Smooth muscle cell (in vitro differentiated cells): ENCODE measurements at regions not wholly inside any gene's neighbourhood (a gene's known extent, or its start where the extent isn't known, plus 50 kb on each side); places are given as distances from the start of the nearest gene placed in this dataset.

Source experiments
- DNase-seq: peaks from one replicate; lab custom pipeline; 2025; ENCODE audit not compliant: unreplicated experiment; lab: John Stamatoyannopoulos, UW
- H2AFZ ChIP-seq: fragments of 200-600 bp; sonication (generic); 2 replicates; pipeline ENCODE4 v1.6.0; 2016; ENCODE audit warnings: antibody characterized with exemption, low read depth, mild to moderate bottlenecking
- H3F3A ChIP-seq: fragments of 200-600 bp; sonication (generic); 2 replicates; pipeline ENCODE4 v1.6.0; 2017; ENCODE audit warnings: antibody characterized with exemption, low read depth
- H3K27ac ChIP-seq: fragments of 200-600 bp; sonication (generic); 2 replicates; pipeline ENCODE4 v1.5.1; 2016; ENCODE audit warnings: low read depth, mild to moderate bottlenecking
- H3K27me3 ChIP-seq: fragments of 200-600 bp; sonication (generic); 2 replicates; pipeline ENCODE4 v1.6.1; 2016; ENCODE audit warnings: low read depth, mild to moderate bottlenecking
- H3K36me3 ChIP-seq: fragments of 200-600 bp; sonication (generic); 2 replicates; pipeline ENCODE4 v1.5.1; 2016; ENCODE audit warnings: low read depth
- H3K4me1 ChIP-seq: fragments of 200-600 bp; sonication (generic); 2 replicates; pipeline ENCODE4 v1.5.1; 2016; ENCODE audit warnings: low read depth
- H3K4me2 ChIP-seq: fragments of 200-600 bp; sonication (generic); 2 replicates; pipeline ENCODE4 v1.6.0; 2016; ENCODE audit warnings: mild to moderate bottlenecking
- H3K4me3 ChIP-seq: fragments of 200-600 bp; sonication (generic); 2 replicates; pipeline ENCODE4 v1.5.1; 2016; ENCODE audit warnings: mild to moderate bottlenecking
- H3K79me2 ChIP-seq: fragments of 200-600 bp; sonication (generic); 2 replicates; pipeline ENCODE4 v1.6.0; 2016; ENCODE audit warnings: low read depth, mild to moderate bottlenecking
- H3K9ac ChIP-seq: fragments of 200-600 bp; sonication (generic); 2 replicates; pipeline ENCODE4 v1.6.0; 2016; ENCODE audit warnings: low read depth
- H3K9me3 ChIP-seq: fragments of 200-600 bp; sonication (generic); replicated peaks from 2 replicates; pipeline ENCODE4 v1.5.1; 2016; ENCODE audit warnings: low read depth
- H4K20me1 ChIP-seq: fragments of 200-600 bp; sonication (generic); 2 replicates; pipeline ENCODE4 v1.6.0; 2016; ENCODE audit warnings: low read depth
- WGBS: methylation state at CpG from one replicate; pipeline ENCODE4 v1.1.7; 2016; ENCODE audit warnings: low lambda C conversion rate; 5-methylcytosine and 5-hydroxymethylcytosine counted together
- TF ChIP-seq, protein P1 (sequence below): fragments of 200-600 bp; sonication (generic); IDR thresholded peaks from 2 replicates; pipeline ENCODE4 v1.5.1; 2017; ENCODE audit warnings: borderline replicate concordance, mild to moderate bottlenecking, antibody characterized with exemption; ENCODE audit not compliant: insufficient read depth, poor library complexity, severe bottlenecking

DNA sequence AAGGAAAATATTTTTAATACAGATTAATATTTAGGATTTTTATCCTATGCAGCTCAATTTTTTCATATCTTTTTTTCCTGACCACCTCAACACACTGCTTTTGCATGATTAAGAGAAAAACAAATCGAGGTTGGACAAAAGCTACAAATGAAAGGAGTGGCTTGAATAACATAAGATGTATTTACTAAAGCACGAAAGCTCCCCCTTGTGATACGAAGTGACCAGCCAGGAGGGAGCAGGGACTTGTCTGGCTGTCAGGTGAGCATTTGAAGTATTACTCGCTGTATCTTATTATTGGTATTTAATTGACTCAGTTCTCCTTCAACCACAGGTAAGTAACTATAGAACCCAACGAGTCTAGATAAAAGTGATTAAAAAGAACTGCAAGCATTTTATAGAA, 265.2 kb upstream of the PHF14 start:
- H4K20me1 ChIP-seq = no peaks in the 10 kb centered on the region
- peaks cover 4% of the 10 kb centered on the region for H3F3A ChIP-seq
- no peaks in the 10 kb centered on the region for H3K27me3 ChIP-seq
- no peak overlapping the region for H3K4me2 ChIP-seq
- DNase-seq = no peak
- TF ChIP-seq, protein P1, sequence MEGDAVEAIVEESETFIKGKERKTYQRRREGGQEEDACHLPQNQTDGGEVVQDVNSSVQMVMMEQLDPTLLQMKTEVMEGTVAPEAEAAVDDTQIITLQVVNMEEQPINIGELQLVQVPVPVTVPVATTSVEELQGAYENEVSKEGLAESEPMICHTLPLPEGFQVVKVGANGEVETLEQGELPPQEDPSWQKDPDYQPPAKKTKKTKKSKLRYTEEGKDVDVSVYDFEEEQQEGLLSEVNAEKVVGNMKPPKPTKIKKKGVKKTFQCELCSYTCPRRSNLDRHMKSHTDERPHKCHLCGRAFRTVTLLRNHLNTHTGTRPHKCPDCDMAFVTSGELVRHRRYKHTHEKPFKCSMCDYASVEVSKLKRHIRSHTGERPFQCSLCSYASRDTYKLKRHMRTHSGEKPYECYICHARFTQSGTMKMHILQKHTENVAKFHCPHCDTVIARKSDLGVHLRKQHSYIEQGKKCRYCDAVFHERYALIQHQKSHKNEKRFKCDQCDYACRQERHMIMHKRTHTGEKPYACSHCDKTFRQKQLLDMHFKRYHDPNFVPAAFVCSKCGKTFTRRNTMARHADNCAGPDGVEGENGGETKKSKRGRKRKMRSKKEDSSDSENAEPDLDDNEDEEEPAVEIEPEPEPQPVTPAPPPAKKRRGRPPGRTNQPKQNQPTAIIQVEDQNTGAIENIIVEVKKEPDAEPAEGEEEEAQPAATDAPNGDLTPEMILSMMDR = no peak
- H3K4me3 ChIP-seq = no peak overlapping the region
- no peaks in the 10 kb centered on the region for H3K9me3 ChIP-seq
- H3K79me2 ChIP-seq = no peaks in the 10 kb centered on the region
- H3K9ac ChIP-seq = no peak overlapping the region
- H2AFZ ChIP-seq = no peak overlapping the region
- 30% methylated on average over 5 of the region's 5 CpGs for WGBS
- H3K4me1 ChIP-seq = peaks cover 5% of the 10 kb centered on the region
- no peaks in the 10 kb centered on the region for H3K36me3 ChIP-seq
- no peak overlapping the region for H3K27ac ChIP-seq

DNA sequence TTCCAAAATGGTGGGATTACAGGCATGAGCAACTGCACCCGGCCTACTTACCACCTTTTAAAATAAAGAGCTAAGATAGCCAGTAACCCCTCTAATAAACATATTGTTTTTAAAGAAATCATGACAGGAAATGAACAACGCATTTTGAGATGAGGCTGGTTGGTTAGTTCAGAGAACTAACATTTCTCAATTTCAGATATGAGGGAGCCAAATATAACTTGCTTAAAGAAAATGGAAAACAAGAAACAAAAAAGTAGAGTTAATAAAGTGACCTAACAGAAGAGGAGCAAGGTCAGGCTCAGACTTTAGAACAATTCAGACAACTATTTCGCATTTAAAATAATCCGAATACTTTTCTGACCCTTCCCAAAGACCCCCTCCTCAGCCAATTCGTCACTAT, 254.9 kb upstream of the PHF14 start:
- WGBS = 90% methylated on average over 5 of the region's 5 CpGs
- H2AFZ ChIP-seq = no peak overlapping the region
- no peaks in the 10 kb centered on the region for H3K4me1 ChIP-seq

DNA sequence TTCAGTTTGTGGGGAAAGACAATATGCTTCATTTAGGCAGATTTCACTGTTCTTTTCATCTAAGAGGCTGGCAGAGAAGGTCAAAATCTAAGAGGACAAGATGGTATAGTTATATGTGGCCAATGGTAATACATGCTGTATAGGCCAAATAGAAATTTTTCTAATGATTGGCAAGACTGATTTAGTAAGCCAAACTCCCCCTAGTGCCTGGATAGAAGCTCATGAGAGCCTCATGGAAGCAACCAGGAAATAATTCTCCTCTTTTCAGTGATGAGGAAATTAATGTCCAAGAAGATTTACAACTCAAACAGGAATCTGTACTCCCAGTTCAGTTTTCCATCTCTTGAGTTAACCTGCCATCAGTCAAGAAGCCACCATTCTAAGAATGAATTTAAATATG, 253.6 kb upstream of the PHF14 start:
- TF ChIP-seq, protein P1 = no peak
- no peak overlapping the region for H3K27ac ChIP-seq

More for the DNA sequence above, 254.9 kb upstream of the PHF14 start:
- Histone ChIP-seq H3K79me2 (no peaks in the 10 kb centered on the region), H3K4me3 (no peak overlapping the region), H3K4me2 (no peak overlapping the region), H3K27me3 (no peaks in the 10 kb centered on the region), H3K27ac (no peak overlapping the region), H3K9me3 (no peaks in the 10 kb centered on the region), H3F3A (no peaks in the 10 kb centered on the region), H3K36me3 (no peaks in the 10 kb centered on the region), H4K20me1 (no peaks in the 10 kb centered on the region), H3K9ac (no peak overlapping the region)
- TF ChIP-seq, protein P1 = no peak
- DNase-seq = no peak

GRCh38 chr7:10721289-10721688, 252.4 kb upstream of the PHF14 start:
- Histone ChIP-seq H3K9me3 (no peaks in the 10 kb centered on the region), H4K20me1 (no peaks in the 10 kb centered on the region), H3K9ac (no peak overlapping the region), H3K36me3 (no peaks in the 10 kb centered on the region), H3K27me3 (no peaks in the 10 kb centered on the region), H2AFZ (no peak overlapping the region), H3K79me2 (no peaks in the 10 kb centered on the region), H3K4me2 (no peak overlapping the region), H3K4me1 (no peaks in the 10 kb centered on the region), H3K27ac (no peak overlapping the region), H3K4me3 (no peak overlapping the region), H3F3A (no peaks in the 10 kb centered on the region)
- no peak for DNase-seq
- 93% methylated on average over 3 of the region's 3 CpGs for WGBS
- TF ChIP-seq, protein P1 = no peak

More for the DNA sequence above, 253.6 kb upstream of the PHF14 start:
- Histone ChIP-seq H3F3A (no peaks in the 10 kb centered on the region), H2AFZ (no peak overlapping the region), H3K79me2 (no peaks in the 10 kb centered on the region), H3K4me2 (no peak overlapping the region), H3K9ac (no peak overlapping the region), H4K20me1 (no peaks in the 10 kb centered on the region), H3K4me3 (no peak overlapping the region), H3K4me1 (no peaks in the 10 kb centered on the region), H3K9me3 (no peaks in the 10 kb centered on the region), H3K27me3 (no peaks in the 10 kb centered on the region), H3K36me3 (no peaks in the 10 kb centered on the region)
- DNase-seq = no peak
